ENCODE measurements at regions not wholly inside any gene's neighbourhood (a gene's known extent, or its start where the extent isn't known, plus 50 kb on each side); places are given as distances from the start of the nearest gene placed in this dataset.

- TF ChIP-seq RAD21 (IDR thresholded peaks at IDR 0.05; ENCODE audit: low read depth) (no peak), YY1 (IDR thresholded peaks at IDR 0.05; ENCODE audit: low read depth) (no peak), EP300 (IDR thresholded peaks at IDR 0.05; ENCODE audit: borderline replicate concordance) (no peak), TEAD4 (IDR thresholded peaks at IDR 0.05) (no peak), TAF1 (IDR thresholded peaks at IDR 0.05; ENCODE audit: low read depth) (no peak)
Observed at GRCh38 chr13:24613755-24614154, 66.5 kb upstream of the ATP12A start.

GRCh38 chr13:24614306-24615080 lies 65.7 kb upstream of the ATP12A start:
- TF ChIP-seq MAX (IDR thresholded peaks at IDR 0.05) (no peak), EP300 (IDR thresholded peaks at IDR 0.05; ENCODE audit: borderline replicate concordance) (no peak), NFIC (IDR thresholded peaks at IDR 0.05) (no peak), RAD21 (IDR thresholded peaks at IDR 0.05; ENCODE audit: low read depth) (no peak), CEBPB (IDR thresholded peaks at IDR 0.05) (no peak), CREB1 (IDR thresholded peaks at IDR 0.05; ENCODE audit: low read depth) (no peak), REST (IDR thresholded peaks at IDR 0.05; ENCODE audit: low read depth) (no peak), YY1 (IDR thresholded peaks at IDR 0.05; ENCODE audit: low read depth) (no peak), EGR1 (IDR thresholded peaks at IDR 0.05) (no peak), TAF1 (IDR thresholded peaks at IDR 0.05; ENCODE audit: low read depth) (no peak), FOXM1 (IDR thresholded peaks at IDR 0.05; ENCODE audit: borderline replicate concordance, low read depth) (no peak), USF1 (IDR thresholded peaks at IDR 0.05) (no peak), TEAD4 (IDR thresholded peaks at IDR 0.05) (no peak), ZBTB7A (IDR thresholded peaks at IDR 0.05; ENCODE audit: low read depth) (no peak), TCF12 (IDR thresholded peaks at IDR 0.05; ENCODE audit: low read depth) (no peak)

- TF ChIP-seq REST (IDR thresholded peaks at IDR 0.05; ENCODE audit: low read depth) (no peak), TEAD4 (IDR thresholded peaks at IDR 0.05) (no peak), CEBPB (IDR thresholded peaks at IDR 0.05) (no peak), NFIC (IDR thresholded peaks at IDR 0.05) (no peak), USF1 (IDR thresholded peaks at IDR 0.05) (no peak), TCF12 (IDR thresholded peaks at IDR 0.05; ENCODE audit: low read depth) (no peak), MAX (IDR thresholded peaks at IDR 0.05) (no peak), EGR1 (IDR thresholded peaks at IDR 0.05) (no peak), CREB1 (IDR thresholded peaks at IDR 0.05; ENCODE audit: low read depth) (no peak), ZBTB7A (IDR thresholded peaks at IDR 0.05; ENCODE audit: low read depth) (no peak), FOXM1 (IDR thresholded peaks at IDR 0.05; ENCODE audit: borderline replicate concordance, low read depth) (no peak), YY1 (IDR thresholded peaks at IDR 0.05; ENCODE audit: low read depth) (no peak), RAD21 (IDR thresholded peaks at IDR 0.05; ENCODE audit: low read depth) (no peak), TAF1 (IDR thresholded peaks at IDR 0.05; ENCODE audit: low read depth) (no peak), EP300 (IDR thresholded peaks at IDR 0.05; ENCODE audit: borderline replicate concordance) (no peak)
Observed at GRCh38 chr13:24615114-24615513, 65.1 kb upstream of the ATP12A start.

GRCh38 chr13:24615911-24616472 lies 64.2 kb upstream of the ATP12A start:
- no peak for TF ChIP-seq RAD21 (IDR thresholded peaks at IDR 0.05; ENCODE audit: low read depth)
- TF ChIP-seq TAF1 (IDR thresholded peaks at IDR 0.05; ENCODE audit: low read depth): no peak
- no peak for TF ChIP-seq CEBPB (IDR thresholded peaks at IDR 0.05)
- TF ChIP-seq FOXM1 (IDR thresholded peaks at IDR 0.05; ENCODE audit: borderline replicate concordance, low read depth): no peak
- TF ChIP-seq USF1 (IDR thresholded peaks at IDR 0.05): no peak
- TF ChIP-seq EGR1 (IDR thresholded peaks at IDR 0.05): no peak
- no peak for TF ChIP-seq TEAD4 (IDR thresholded peaks at IDR 0.05)
- TF ChIP-seq ZBTB7A (IDR thresholded peaks at IDR 0.05; ENCODE audit: low read depth): no peak
- TF ChIP-seq CREB1 (IDR thresholded peaks at IDR 0.05; ENCODE audit: low read depth): no peak

- no peak for TF ChIP-seq CREB1 (IDR thresholded peaks at IDR 0.05; ENCODE audit: low read depth)
- no peak for TF ChIP-seq TAF1 (IDR thresholded peaks at IDR 0.05; ENCODE audit: low read depth)
- no peak for TF ChIP-seq CEBPB (IDR thresholded peaks at IDR 0.05)
- TF ChIP-seq ZBTB7A (IDR thresholded peaks at IDR 0.05; ENCODE audit: low read depth): no peak
- no peak for TF ChIP-seq REST (IDR thresholded peaks at IDR 0.05; ENCODE audit: low read depth)
- TF ChIP-seq NFIC (IDR thresholded peaks at IDR 0.05): no peak
- no peak for TF ChIP-seq FOXM1 (IDR thresholded peaks at IDR 0.05; ENCODE audit: borderline replicate concordance, low read depth)
- no peak for TF ChIP-seq TCF12 (IDR thresholded peaks at IDR 0.05; ENCODE audit: low read depth)
- TF ChIP-seq YY1 (IDR thresholded peaks at IDR 0.05; ENCODE audit: low read depth): no peak
- no peak for TF ChIP-seq USF1 (IDR thresholded peaks at IDR 0.05)
- no peak for TF ChIP-seq MAX (IDR thresholded peaks at IDR 0.05)
- TF ChIP-seq RAD21 (IDR thresholded peaks at IDR 0.05; ENCODE audit: low read depth): no peak
- TF ChIP-seq TEAD4 (IDR thresholded peaks at IDR 0.05): no peak
- TF ChIP-seq EP300 (IDR thresholded peaks at IDR 0.05; ENCODE audit: borderline replicate concordance): no peak
- no peak for TF ChIP-seq EGR1 (IDR thresholded peaks at IDR 0.05)
Observed at GRCh38 chr13:24616514-24616913, 63.7 kb upstream of the ATP12A start.
